ENCODE measurements at regions not wholly inside any gene's neighbourhood (a gene's known extent, or its start where the extent isn't known, plus 50 kb on each side); places are given as distances from the start of the nearest gene placed in this dataset.

DNA sequence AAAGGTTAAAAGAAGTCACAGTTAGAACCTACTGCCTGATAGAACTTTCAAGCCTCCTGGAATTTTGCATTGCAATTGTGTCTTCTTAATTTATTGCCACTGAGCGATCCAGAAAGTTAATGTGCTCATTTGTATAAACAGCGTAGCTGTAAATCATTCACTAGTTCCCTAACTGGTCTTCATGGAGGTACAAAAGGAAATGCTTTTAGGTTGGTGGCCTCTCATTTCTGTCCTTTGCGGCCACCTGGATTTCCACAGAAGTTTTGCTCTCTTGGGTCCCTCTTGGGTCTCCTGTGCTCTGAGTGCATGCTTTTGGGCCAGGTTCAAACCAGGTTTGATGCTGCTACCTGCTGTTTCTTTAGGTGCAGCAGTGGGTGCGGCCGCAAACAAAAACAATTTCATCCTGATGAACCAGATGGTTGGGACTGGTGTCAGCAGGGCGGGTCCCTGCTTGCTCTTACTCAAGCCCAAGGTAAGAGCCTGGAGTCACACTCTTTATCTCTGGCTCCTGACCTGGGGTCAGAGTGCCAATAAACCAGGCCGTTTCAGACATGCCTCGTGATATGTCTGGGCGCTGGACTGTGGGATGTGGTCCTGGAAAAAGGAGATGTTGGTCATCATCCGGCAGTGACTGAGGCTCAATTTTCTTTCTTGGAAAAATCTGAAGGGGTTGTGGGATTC, 270.1 kb downstream of the PTTG2 start:
- DNase-seq: no peak

DNA sequence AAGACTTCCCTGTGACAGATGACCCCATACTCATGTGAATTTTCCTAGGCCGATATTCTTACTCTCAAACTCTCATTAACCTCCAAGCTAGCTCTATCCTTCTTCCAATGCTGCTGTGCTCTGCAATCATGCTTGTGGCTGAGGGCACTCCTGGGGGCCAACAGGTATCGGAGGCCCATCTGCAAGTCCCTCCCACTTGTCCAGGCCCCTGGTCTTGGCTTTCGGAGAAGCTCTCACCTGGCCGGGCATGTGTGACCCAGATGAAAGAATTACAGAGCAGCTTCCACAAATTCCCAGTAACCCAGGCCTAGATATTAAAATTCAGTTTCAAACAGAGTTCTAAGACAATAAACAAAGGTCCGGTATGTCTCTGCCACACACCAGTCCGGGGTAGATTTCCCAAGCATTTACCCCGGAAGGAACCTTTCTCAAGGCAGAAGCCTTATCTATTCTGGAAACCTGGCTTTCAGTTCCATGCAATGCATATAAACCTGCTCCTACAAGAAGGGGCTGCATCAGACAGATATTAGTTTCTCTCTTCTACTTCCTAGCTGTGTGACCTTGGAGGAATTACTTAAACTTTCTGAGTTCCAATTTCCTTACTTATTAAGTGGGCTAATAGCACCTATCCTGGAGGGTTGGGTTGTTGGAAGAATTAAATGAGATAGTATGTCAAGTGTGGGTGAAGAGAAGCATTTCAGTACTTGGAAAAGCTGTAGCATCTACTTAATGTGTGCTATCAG, 270.8 kb downstream of the PTTG2 start:
- DNase-seq: no peak

DNA sequence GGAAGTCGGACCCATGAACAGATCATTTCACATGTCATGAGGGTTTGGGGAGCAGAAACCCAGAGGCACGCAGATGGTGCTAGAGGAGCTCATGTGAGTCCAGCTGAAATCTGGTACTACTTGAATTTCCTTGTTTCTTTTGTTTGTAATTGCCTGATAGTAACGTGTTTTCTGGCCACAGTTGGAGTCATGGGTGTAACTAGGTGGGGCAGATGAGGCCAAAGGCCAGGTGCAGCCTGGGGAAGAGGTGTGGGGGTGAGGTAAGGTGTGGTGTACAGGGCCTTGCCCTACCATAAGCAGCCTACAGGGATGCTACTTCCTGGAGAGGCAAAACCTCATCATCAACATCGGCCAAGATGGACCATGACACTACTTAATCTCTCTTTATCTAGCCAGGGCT, 271.4 kb downstream of the PTTG2 start:
- no peak for DNase-seq

DNA sequence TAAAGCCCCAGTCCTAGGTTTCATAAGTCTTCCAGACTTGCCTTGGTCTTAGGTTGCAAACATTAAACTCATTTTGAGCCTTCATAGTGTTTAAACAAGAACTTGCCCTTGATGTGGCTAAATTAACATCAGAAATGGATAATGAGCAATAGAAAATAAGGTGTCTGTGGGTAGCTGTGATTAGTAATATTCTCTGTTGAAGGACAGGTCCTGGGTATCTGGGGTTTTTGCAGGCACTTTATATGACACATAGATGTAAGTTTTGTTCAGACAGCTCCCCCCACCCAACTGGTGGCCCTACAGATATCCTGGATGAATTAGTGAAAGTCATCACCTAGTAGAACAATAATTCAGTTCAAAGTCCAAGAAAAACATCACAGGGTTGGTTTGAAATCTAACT, 272.5 kb downstream of the PTTG2 start:
- DNase-seq: no peak

DNA sequence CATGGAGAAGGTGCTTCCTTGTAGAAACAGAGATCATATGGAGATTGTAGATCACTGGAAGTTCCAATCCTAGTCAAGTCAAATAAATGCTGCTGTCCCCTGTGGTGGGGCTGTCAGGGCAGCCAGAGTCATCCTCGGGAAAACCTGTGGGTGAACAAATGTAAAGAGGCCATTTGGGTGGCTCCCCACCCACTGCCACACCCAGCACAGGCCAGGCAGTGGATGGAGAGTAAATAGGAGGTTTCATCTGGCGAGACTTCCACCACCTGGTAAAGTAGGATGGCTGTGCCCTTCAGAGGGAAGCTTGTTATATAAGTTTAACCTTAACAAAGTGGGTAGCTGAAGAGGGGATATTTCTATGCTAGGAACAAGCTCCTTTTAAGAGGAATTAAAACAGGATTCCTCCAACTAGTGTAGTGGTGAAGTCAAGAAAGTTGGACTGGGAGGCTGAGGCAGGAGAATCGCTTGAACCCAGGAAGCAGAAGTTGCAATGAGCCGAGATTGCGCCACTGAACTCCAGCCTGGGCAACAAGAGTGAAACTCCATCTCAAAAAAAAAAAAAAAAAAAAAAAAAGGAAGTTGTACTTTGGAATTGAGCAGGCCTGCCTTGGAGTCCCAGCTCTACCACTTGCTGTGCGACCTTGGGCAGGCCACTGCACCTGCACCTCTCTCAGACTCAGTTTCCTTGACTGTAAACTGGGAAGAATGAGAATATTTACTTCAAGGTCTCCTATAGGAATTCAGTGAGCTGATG, 273.7 kb downstream of the PTTG2 start:
- DNase-seq: peak in 2 of 56 donors; percentile 8

DNA sequence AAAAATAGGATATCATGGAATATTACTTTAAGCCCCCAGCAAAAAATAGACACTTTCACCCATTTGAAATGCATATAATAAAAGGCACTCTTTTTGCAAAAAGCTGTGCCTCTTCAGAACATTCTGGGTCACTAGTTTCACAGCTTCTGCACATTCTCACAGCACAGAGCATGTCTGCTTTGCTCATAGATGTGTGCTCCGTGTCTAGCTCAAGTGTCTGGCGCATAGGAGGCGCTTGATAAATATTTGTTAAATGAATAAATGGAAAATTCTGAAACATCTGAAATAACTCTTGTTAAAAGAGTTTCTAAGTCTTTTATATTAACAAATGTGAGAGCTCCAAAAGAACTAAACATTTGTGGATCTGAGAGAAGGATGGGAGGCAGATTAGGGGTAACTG, 275.2 kb downstream of the PTTG2 start:
- no peak for DNase-seq

DNA sequence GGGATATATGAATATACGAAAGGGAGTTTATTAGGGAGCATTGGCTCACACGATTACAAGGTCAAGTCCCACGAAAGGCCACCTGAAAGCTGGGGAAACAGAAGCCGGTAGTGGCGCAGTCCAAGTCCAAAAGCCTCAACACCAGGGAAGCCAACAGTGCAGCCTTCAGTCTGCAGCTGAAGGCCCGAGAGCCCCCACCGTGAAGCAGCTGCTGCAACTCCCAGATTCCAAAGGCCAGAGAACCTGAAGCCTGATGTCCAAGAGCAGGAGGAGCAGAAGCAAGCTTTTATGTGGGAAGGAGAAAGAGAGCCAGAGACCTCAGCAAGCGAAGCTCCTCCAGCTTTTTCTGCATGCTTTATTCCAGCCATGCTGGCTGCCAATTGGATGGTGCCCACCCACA, 275.8 kb downstream of the PTTG2 start:
- DNase-seq: no peak

DNA sequence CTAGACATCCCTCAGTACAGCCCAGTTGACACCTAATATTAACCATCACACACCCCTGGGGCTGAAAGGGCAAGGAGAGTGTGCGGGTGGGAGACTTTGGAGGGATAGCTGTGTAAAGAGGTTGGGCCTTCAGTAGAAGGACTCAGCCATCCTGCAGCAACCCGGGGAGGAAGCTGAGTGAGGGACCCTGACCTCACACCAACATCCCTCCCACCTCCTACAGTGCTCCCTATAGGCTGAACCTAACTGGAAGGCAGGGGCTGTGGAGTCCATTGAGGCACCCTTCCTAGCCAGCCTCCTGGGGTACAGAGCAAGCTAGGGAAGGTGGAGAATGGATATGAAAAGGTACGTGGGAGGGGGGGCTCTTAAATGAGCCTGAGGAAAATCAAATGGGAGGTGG, 276.3 kb downstream of the PTTG2 start:
- no peak for DNase-seq

DNA sequence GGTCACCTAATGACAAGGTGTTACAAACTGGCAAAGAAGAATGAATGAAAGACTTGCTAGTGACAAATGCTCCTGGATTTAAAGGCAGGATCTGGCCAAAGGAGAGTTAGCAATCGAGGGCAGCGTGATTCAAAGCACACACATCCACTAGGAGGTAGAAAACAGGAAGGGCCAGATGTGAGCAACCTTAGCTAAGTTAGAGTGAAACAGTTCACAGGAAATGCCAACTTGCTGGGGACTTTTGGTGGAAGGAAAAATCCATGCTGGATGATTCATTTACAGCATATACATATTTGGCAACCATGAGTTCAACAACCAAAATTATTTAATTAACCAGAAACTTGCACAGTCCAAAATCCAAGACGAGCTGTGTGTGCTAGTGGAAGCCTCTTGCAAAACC, 276.9 kb downstream of the PTTG2 start:
- no peak for DNase-seq

DNA sequence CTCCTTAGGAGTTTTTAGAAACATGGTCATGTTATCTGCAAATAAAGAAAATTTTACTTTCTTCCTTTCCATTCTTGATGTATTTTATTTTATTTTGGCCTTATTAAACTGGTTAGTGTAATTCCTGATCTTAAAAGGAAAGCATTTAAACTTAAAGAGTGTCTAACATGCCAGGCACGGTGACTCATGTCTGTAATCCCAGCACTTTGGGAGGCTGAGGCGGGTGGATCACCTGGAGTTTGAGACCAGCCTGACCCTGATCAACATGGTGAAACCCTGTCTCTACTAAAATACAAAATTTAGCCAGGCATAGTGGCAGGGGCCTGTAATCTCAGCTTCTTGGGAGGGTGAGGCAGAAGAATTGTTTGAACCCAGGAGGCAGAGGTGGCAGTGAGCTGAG, 281.3 kb downstream of the PTTG2 start:
- no peak for DNase-seq

DNA sequence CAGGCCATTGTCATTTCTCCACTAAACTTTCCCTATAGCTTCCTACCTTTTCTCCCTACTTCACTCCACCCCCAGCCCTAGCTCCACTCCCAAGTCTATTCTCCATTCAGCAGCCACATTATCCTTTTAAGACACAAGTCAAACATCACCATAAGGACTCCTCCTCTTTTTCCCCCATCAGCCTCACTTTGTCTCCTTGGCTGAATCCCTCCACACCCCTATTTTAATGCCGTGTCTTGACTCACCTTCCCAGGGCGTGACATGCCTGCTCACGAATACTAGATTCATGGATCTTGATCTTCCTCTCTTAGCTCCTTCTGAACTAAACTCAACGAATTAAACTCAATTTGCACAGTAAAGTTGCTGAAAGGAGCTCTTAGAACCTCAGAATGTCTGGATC, 281.9 kb downstream of the PTTG2 start:
- DNase-seq: no peak

DNA sequence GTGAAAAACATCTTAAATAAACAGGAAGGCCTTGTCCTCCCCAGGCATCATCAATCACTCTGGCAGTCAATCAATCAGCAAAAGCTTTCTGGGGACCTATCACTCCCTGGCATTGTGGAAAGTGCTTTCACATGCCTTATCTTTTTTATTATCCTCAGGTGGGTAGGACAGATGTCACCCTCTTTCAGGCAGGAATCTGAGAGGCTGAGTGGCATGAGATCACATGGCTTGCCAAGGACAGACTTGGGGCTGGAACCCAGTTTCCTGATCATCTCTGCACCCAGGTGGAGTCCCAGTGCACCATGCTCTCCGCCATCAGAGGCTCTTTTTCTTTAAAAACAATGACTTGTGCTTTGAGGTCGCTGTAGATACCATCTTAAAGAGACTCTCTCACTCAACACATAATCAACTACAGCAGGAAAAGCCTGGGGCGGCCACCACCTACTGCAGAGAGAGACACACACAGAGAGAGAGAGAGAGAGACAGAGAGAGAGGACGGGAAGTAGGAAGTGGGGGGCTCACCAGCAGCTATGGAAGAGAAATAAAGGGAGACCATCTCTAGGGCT, 282.7 kb downstream of the PTTG2 start:
- no peak for DNase-seq

DNA sequence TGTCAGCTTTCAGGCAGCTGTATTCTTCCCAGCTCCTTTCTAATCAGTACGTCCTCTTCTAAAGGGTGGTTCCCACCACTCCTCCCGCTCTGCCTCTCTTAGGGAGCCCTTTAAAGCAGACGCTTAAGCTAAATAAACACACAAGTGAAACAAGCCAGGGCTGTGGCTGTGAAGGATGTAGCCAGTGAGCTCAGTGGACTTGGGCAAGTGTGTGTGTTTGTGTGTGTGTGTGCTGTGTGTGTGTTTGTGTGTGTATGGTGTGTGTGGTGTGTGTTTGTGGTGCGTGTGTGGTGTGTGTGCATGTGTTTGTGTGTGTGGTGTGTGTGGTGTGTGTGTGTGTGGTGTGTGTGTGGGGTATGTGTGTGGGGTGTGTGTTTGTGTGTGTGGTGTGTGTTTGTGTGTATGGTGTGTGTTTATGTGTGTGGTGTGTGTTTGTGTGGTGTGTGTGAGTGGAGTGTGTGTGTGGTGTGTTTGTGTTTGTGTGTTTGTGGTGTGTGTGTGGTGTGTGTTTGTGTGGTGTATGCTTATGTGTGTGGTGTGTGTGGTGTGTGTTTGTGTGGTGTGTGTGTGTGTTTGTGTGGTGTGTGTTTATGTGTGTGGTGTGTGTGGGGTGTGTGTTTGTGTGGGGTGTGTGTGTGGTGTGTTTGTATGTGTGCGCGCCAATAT, 283.3 kb downstream of the PTTG2 start:
- DNase-seq: no peak

DNA sequence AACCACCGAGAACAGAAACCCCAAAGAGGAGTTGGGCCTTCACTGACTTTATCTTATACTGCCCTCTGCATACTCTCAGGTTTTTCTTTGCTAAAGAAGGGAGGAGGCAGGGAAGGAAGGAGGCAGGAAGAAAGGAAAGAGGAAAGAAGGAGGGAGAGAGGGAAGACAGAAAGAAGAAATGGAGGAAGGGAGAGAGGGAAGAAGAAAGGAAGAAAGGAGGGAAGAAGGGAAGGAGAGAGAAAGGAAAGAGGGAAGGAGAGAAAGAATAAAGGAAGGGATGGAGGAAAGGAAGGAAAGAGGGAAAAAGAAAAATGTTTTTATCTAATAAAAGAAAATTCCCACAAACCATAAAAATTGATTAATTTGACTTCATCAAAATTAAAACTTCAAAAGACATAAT, 294.6 kb downstream of the PTTG2 start:
- no peak for DNase-seq

DNA sequence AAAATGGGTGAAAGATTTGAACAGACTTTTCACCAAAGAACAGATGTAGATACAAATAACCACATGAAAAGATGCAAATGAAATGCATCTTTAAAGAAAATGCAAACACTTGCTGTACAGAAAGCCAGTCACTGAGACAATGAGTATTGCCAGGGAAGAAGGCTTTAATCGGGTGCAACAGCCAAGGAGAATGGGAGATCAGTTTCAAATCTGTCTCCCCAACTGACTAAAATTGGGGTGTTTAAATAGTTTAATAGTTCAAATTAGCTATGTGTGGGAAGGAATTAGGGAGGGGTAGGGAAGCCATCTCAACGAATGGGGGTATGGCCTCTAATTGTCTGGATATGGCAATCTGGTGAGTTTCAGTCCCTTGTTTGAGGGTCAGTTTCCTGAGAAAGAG, 295.4 kb downstream of the PTTG2 start:
- DNase-seq: no peak

DNA sequence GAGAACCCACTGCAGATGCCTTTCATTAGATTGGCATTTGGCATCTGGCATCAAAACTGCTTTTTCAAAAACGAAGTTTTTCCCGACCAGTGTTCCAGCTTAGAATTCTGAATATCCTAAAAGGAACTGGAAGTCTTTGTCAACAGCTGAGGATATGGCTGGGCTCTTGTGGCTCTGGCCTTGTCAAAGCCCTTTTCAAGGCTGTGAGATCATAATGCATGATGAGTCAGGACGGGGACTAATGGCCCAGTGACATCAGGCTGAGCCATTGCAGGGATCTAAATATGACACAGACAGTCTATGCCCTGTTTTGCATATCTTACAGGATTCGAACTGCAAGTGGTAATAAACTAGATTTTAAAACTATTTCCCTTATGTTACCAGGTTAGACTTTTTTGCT, 306.4 kb downstream of the PTTG2 start:
- peak in 47 of 56 donors; percentile 3 to 84 (median 45) for DNase-seq

DNA sequence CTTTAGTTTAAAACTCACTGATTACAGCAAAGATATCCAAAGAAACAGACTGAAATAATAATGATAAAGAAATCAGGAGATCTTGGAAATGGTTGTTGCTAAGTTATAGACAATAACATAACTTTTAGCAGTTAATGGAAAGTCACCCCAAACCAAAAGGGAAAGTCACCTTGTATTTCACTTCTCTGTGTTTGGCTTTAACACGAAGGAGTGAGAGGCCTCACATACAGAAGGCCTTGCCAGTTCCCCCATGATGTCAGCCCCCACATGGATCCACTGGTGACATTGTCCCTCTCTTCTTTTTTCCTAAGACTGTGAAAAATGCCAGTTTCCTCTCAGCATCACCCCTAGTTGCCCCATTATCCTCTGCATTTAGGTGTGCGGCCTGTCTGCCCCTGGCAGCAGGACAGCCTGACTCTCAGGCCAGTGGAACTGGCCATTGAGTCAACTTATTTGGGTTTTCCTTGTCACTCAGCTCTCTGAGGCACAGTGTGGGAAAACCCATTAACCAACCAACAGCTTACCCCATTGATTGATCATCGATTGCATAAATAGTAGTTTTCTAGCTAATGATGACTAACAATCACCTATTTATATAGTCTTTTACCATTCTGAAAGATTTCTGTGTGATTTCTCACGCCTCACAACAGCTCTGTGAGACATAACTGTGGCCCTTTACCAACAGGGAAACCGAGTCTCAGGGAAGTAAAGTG, 308.1 kb downstream of the PTTG2 start:
- no peak for DNase-seq

DNA sequence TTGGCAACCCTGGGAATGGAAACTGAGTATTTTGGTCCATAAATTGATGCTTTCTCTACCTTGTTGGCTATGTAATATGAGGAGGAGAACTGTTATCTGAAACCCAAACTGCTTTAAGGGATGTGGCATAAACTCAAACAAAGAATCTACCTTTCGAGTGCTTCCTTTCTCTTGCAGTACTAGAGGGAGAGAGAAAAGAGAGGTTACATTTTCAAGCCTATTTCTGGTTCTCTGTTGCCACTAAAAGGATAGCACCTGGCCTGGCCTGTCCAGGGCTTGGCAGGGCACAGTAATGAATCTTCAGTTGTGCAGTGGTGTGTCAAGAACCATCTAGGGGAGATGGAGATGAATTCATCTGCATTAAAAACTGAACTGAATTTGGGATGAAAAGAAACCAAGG, 308.6 kb downstream of the PTTG2 start:
- DNase-seq: no peak

DNA sequence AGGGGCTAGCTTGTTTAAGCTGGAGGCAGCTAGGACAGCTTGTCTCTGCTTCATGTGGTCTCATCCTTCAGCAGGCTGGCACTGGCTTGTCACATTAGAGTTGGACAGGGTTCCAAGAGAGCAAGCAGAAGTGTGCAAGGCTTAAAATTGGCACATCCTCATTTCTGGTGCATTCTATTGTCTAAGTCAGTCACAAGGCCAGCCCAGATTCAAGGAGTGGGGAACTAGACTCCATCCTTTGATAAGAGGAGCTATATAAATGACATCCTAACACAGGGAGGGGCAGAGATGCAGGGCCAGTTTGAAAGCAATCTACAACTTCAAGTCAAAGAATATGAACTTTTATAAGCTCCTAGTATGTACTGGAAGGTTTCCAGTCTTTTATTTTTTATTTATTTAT, 313.2 kb downstream of the PTTG2 start:
- DNase-seq: peak in 3 of 56 donors; percentile 5 to 19 (median 9)

DNA sequence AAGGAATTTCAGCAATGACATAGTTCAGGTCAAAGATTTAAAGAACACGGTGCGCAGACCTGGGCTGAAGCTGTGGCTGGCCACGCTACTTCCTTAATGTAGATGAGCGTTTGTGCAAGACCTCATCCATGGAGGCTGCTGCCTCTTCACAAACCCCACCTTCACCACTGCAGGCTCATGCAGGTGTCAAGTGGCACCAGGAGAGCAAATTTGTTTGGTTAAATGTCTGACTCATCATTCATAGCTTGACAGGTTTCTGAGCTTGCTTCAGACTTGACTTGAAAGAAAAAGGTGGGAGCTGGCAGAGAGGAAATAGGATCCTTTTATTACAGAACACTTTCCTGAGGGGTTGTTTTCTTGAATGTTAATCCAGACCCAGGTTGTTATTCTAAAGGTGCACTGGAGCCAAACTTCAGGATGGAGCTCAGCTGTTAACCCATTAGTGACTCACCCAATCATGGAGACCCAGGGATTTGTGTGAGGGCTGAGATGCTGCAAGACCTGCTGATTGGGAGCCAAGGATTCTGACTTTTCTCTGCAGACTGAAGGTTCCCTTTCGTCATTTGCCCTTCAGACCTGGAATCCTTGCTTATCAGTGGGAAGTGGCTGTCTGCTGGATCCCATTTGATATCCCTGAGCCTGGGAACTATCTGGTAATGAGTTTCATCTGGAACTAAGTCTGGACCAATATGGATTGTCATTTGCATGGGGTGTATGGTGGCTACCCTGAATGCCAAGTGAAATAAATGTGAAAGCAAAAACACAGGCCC, 315.3 kb downstream of the PTTG2 start:
- DNase-seq: no peak

Measured in nucleus accumbens (tissue), 56 donors.